SHP77 treated with DMSO at 0.1 percent for 48 hours (cell line): ENCODE measurements at regions not wholly inside any gene's neighbourhood (a gene's known extent, or its start where the extent isn't known, plus 50 kb on each side); places are given as distances from the start of the nearest gene placed in this dataset.

Experiments
- DNase-seq: peaks from one replicate; lab custom pipeline; 2025; lab: John Stamatoyannopoulos, UW

- no peak for DNase-seq
These were observed 58.8 kb upstream of the MOCS1 start for GRCh38 chr6:39992861-39993622.
